ENCODE measurements at regions not wholly inside any gene's neighbourhood (a gene's known extent, or its start where the extent isn't known, plus 50 kb on each side); places are given as distances from the start of the nearest gene placed in this dataset.

- FAIRE-seq (no peak), DNase-seq (no peak)
- H3K9me3 ChIP-seq (ENCODE audit: control insufficient read depth in 2 of 3, insufficient read depth in 1 of 3, low read length in 3 of 3), result no peaks in the 10 kb centered on the region
- no peak overlapping the region for H3K4me3 ChIP-seq (ENCODE audit: low read length in 3 of 3)
- H3K36me3 ChIP-seq (ENCODE audit: control insufficient read depth in 2 of 3, insufficient read depth in 3 of 3, low read length in 3 of 3), result no peaks in the 10 kb centered on the region
- H3K9ac ChIP-seq (ENCODE audit: low read length in 3 of 3), result no peak overlapping the region
- H3K27ac ChIP-seq (ENCODE audit: low read depth in 2 of 2, low read length in 2 of 2), result no peak overlapping the region
- no peaks in the 10 kb centered on the region for H3K27me3 ChIP-seq (ENCODE audit: control insufficient read depth, insufficient read depth, low read length)
- intact Hi-C loops (cut with DNase I), result no loop called here
- TF ChIP-seq CTCF (IDR thresholded peaks at IDR 0.05; ENCODE audit: borderline replicate concordance, extremely low read depth, insufficient read depth), result no peak
- peaks cover 0 to 8% (median 6%) of the 10 kb centered on the region in 3 donors for H3K4me1 ChIP-seq (ENCODE audit: control insufficient read depth in 2 of 3, insufficient read depth in 2 of 3, low read depth in 1 of 3, low read length in 3 of 3)
Measured at GRCh38 chr5:74123929-74124328, 497.9 kb downstream of the ARHGEF28 start.

GRCh38 chr5:74122979-74123590 lies 497.1 kb downstream of the ARHGEF28 start:
- Histone ChIP-seq H3K9ac (ENCODE audit: low read length in 3 of 3) (no peak overlapping the region), H3K27me3 (ENCODE audit: control insufficient read depth, insufficient read depth, low read length) (no peaks in the 10 kb centered on the region), H3K27ac (ENCODE audit: low read depth in 2 of 2, low read length in 2 of 2) (no peak overlapping the region), H3K9me3 (ENCODE audit: control insufficient read depth in 2 of 3, insufficient read depth in 1 of 3, low read length in 3 of 3) (no peaks in the 10 kb centered on the region), H3K36me3 (ENCODE audit: control insufficient read depth in 2 of 3, insufficient read depth in 3 of 3, low read length in 3 of 3) (no peaks in the 10 kb centered on the region), H3K4me1 (ENCODE audit: control insufficient read depth in 2 of 3, insufficient read depth in 2 of 3, low read depth in 1 of 3, low read length in 3 of 3) (peaks cover 0 to 8% (median 6%) of the 10 kb centered on the region in 3 donors), H3K4me3 (ENCODE audit: low read length in 3 of 3) (no peak overlapping the region)
- no peak for TF ChIP-seq CTCF (IDR thresholded peaks at IDR 0.05; ENCODE audit: borderline replicate concordance, extremely low read depth, insufficient read depth)
- FAIRE-seq (no peak), DNase-seq (no peak)
- intact Hi-C loops (cut with DNase I), result no loop called here

- no peaks in the 10 kb centered on the region for H3K36me3 ChIP-seq (ENCODE audit: control insufficient read depth in 2 of 3, insufficient read depth in 3 of 3, low read length in 3 of 3)
- H3K9me3 ChIP-seq (ENCODE audit: control insufficient read depth in 2 of 3, insufficient read depth in 1 of 3, low read length in 3 of 3), result no peaks in the 10 kb centered on the region
- no peak overlapping the region for H3K9ac ChIP-seq (ENCODE audit: low read length in 3 of 3)
- TF ChIP-seq CTCF (IDR thresholded peaks at IDR 0.05; ENCODE audit: borderline replicate concordance, extremely low read depth, insufficient read depth), result no peak
- H3K27me3 ChIP-seq (ENCODE audit: control insufficient read depth, insufficient read depth, low read length), result no peaks in the 10 kb centered on the region
- DNase-seq (no peak), FAIRE-seq (no peak)
- no peak overlapping the region for H3K27ac ChIP-seq (ENCODE audit: low read depth in 2 of 2, low read length in 2 of 2)
- intact Hi-C loops (cut with DNase I), result no loop called here
- H3K4me1 ChIP-seq (ENCODE audit: control insufficient read depth in 2 of 3, insufficient read depth in 2 of 3, low read depth in 1 of 3, low read length in 3 of 3), result peaks cover 0 to 2% (median 2%) of the 10 kb centered on the region in 3 donors
- no peak overlapping the region for H3K4me3 ChIP-seq (ENCODE audit: low read length in 3 of 3)
Measured at GRCh38 chr5:74122175-74122574, 496.2 kb downstream of the ARHGEF28 start.

DNA sequence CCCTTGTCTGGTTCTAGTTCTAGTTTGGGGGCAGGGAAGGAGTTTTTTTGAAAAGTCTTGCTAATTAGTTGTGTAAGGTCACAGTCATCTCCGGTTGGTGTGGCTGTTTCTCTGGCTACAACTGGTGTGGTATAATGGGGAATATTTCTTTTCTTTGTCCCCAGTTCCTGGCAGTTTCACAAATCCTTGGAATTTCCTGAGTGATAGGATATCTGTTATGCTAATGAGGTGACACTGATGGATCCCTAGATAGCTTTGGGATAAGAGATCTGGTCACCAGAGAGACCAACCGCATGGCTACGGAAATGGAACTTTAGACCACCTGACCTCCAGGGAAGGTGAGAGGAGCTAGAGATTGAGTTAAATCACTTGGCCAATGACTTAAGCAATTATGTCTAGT lies 494.6 kb downstream of the ARHGEF28 start:
- no peaks in the 10 kb centered on the region for H3K9me3 ChIP-seq (ENCODE audit: control insufficient read depth in 2 of 3, insufficient read depth in 1 of 3, low read length in 3 of 3)
- no peak overlapping the region for H3K27ac ChIP-seq (ENCODE audit: low read depth in 2 of 2, low read length in 2 of 2)
- H3K36me3 ChIP-seq (ENCODE audit: control insufficient read depth in 2 of 3, insufficient read depth in 3 of 3, low read length in 3 of 3), result no peaks in the 10 kb centered on the region
- no peak overlapping the region for H3K4me3 ChIP-seq (ENCODE audit: low read length in 3 of 3)
- no peak overlapping the region for H3K9ac ChIP-seq (ENCODE audit: low read length in 3 of 3)
- no peak for FAIRE-seq
- TF ChIP-seq CTCF (IDR thresholded peaks at IDR 0.05; ENCODE audit: borderline replicate concordance, extremely low read depth, insufficient read depth), result no peak
- DNase-seq, result no peak
- no peaks in the 10 kb centered on the region for H3K27me3 ChIP-seq (ENCODE audit: control insufficient read depth, insufficient read depth, low read length)
- intact Hi-C loops (cut with DNase I), result no loop called here
- H3K4me1 ChIP-seq (ENCODE audit: control insufficient read depth in 2 of 3, insufficient read depth in 2 of 3, low read depth in 1 of 3, low read length in 3 of 3), result no peaks in the 10 kb centered on the region

Measured in kidney (tissue), 13 donors.